Stimulated activated CD8-positive, alpha-beta memory T cell treated with anti-CD3 and anti-CD28 coated beads, Interleukin-4, amount 100 ng/mL, for 24 hours (primary cell): ENCODE measurements at regions not wholly inside any gene's neighbourhood (a gene's known extent, or its start where the extent isn't known, plus 50 kb on each side); places are given as distances from the start of the nearest gene placed in this dataset.
A peak's percentile ranks its signal among the peaks of the same experiment; 100 is the strongest.

Source experiments
- DNase-seq: peaks from one replicate; pipeline ENCODE4 v3.0.0-alpha.2; 2020; ENCODE audit warnings: low read depth

- no peak for DNase-seq
These were observed 190.4 kb upstream of the STK17B start for GRCh38 chr2:196361606-196362326.

- DNase-seq, result no peak
These were observed 191.7 kb upstream of the STK17B start for GRCh38 chr2:196362973-196363549.

- no peak for DNase-seq
These were observed 193.8 kb upstream of the STK17B start for GRCh38 chr2:196365145-196365544.

- DNase-seq, result no peak
These were observed 194.5 kb upstream of the STK17B start for GRCh38 chr2:196365923-196366322.

- DNase-seq, result no peak
These were observed 196.3 kb upstream of the STK17B start for GRCh38 chr2:196367633-196368032.

- no peak for DNase-seq
These were observed 197.3 kb upstream of the STK17B start for GRCh38 chr2:196368546-196369225.

GRCh38 chr2:196369967-196370366 lies 198.6 kb upstream of the STK17B start:
- no peak for DNase-seq

- DNase-seq, result no peak
These were observed 199.0 kb upstream of the STK17B start for GRCh38 chr2:196370381-196370780.

- DNase-seq, result no peak
These were observed 201.0 kb upstream of the STK17B start for GRCh38 chr2:196372276-196372809.

GRCh38 chr2:196372811-196373664 lies 201.7 kb upstream of the STK17B start:
- no peak for DNase-seq

GRCh38 chr2:196376984-196377877 lies 205.9 kb upstream of the STK17B start:
- peak; percentile 4 for DNase-seq

- DNase-seq, result no peak
These were observed 208.2 kb upstream of the STK17B start for GRCh38 chr2:196379600-196379999.

GRCh38 chr2:196380098-196380497 lies 208.7 kb upstream of the STK17B start:
- no peak for DNase-seq

GRCh38 chr2:196380575-196380974 lies 209.2 kb upstream of the STK17B start:
- no peak for DNase-seq

GRCh38 chr2:196381464-196381863 lies 210.1 kb upstream of the STK17B start:
- DNase-seq, result no peak

GRCh38 chr2:196383799-196384198 lies 212.4 kb upstream of the STK17B start:
- no peak for DNase-seq

GRCh38 chr2:196384729-196385128 lies 213.4 kb upstream of the STK17B start:
- DNase-seq, result no peak

GRCh38 chr2:196389670-196390069 lies 218.3 kb upstream of the STK17B start:
- DNase-seq, result no peak

GRCh38 chr2:196390243-196391148 lies 219.1 kb upstream of the STK17B start:
- DNase-seq, result no peak

GRCh38 chr2:196391149-196391479 lies 219.7 kb upstream of the STK17B start:
- no peak for DNase-seq
